ENCODE measurements at regions not wholly inside any gene's neighbourhood (a gene's known extent, or its start where the extent isn't known, plus 50 kb on each side); places are given as distances from the start of the nearest gene placed in this dataset.

DNA sequence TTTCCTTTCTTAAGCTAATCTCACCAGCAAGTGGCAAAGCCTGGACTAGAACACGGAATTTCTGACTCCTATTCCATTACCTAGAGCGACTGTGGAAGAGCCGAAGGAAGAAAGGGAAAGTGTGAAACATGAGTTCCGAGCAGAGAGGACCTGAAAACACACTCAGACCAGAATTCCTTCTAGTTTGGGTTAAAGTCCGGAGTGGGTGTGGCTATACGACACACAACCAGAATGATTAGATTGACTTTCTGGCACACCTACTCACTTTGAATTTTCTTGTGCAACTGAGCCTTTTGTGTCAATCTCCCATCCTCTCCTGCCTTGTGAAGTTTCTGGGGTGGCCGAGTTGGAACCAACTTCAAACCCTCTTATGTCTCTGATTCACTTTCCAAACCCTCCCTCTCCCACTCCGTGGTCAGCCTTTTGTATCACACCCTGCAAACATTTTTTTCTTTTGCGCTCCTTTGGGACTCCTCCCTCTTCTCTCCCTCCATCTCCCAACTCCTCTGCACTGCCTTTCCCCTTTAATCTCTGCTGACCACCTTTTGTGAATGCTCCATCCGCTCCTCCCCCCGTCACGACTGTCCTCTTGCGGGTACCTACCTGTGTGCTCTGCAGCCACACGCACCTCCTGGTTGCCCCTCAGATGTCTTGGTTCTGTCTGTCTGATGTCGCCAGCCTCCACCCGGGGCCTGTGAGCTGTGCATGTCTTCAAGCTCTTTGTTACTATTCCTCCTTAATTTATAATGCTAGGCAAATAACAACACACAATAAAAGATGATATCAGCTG, 86.3 kb upstream of the BLID start:
- ATAC-seq = peak; percentile 40
- no peaks in the 10 kb centered on the region for H3K27me3 ChIP-seq
- H3K4me3 ChIP-seq = peak overlapping the region; percentile 33 to 55
- WGBS, 2 donors (ENCODE audit: low coverage in 1 of 2) = 6 to 8% methylated on average over 10 to 16 of the region's 16 CpGs
- H3K9me3 ChIP-seq = no peaks in the 10 kb centered on the region
- peaks cover 3 to 73% (median 14%) of the 10 kb centered on the region in 3 donors for H3K4me1 ChIP-seq
- no peak for TF ChIP-seq POLR2A (IDR thresholded peaks at IDR 0.05)
- no peak for TF ChIP-seq EP300 (IDR thresholded peaks at IDR 0.05)
- peak; percentile 44 for TF ChIP-seq POLR2AphosphoS5 (IDR thresholded peaks at IDR 0.05)
- peak overlapping the region; percentile 36 to 80 (median 78) for H3K27ac ChIP-seq
- H3K36me3 ChIP-seq = no peaks in the 10 kb centered on the region

DNA sequence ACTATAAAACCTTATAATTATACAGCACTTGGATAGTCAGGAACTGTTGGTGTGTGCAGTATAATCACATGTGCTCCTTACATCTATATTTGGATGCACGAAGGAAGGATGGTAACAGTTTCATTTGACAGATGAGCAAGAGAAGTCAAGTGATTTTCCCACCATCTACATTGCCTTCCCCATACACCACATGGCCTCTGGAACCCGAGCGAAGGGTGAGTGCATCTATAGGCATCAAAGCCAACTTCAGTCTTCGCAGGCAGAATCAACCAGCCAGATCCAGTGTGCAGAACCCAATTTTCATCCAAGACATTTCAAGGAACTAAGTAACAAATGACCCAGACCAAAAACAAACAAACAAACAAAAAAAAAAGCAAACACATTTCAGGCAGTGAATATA, 85.1 kb upstream of the BLID start:
- H3K9me3 ChIP-seq = no peaks in the 10 kb centered on the region
- 59 to 68% methylated on average over 4 of the region's 4 CpGs for WGBS, 2 donors (ENCODE audit: low coverage in 1 of 2)

DNA sequence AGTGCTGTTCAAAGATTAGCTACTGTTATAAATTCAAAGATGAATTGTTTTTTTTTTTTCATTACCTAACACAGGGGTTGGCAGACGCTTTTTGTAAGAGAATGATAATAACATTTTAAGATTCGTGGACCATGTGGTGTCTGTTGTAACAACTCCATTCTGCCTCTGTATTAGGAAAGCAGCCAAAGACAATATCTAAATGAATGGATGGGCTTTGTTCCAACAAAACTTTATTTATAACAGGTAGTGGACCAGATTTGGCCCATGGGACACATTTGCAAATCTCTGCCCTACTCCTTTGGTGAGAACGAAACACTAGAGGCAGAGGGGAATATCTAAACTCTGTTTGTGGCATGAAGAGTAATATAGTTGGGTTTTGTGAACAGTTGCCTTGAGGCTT, 83.6 kb upstream of the BLID start:
- TF ChIP-seq, protein P1, sequence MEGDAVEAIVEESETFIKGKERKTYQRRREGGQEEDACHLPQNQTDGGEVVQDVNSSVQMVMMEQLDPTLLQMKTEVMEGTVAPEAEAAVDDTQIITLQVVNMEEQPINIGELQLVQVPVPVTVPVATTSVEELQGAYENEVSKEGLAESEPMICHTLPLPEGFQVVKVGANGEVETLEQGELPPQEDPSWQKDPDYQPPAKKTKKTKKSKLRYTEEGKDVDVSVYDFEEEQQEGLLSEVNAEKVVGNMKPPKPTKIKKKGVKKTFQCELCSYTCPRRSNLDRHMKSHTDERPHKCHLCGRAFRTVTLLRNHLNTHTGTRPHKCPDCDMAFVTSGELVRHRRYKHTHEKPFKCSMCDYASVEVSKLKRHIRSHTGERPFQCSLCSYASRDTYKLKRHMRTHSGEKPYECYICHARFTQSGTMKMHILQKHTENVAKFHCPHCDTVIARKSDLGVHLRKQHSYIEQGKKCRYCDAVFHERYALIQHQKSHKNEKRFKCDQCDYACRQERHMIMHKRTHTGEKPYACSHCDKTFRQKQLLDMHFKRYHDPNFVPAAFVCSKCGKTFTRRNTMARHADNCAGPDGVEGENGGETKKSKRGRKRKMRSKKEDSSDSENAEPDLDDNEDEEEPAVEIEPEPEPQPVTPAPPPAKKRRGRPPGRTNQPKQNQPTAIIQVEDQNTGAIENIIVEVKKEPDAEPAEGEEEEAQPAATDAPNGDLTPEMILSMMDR (IDR thresholded peaks at IDR 0.05) = no peak
- TF ChIP-seq EP300 (IDR thresholded peaks at IDR 0.05) = no peak
- ATAC-seq = no peak
- H3K9me3 ChIP-seq = no peaks in the 10 kb centered on the region
- H3K36me3 ChIP-seq = no peaks in the 10 kb centered on the region
- no peak overlapping the region for H3K4me3 ChIP-seq
- 30 to 33% methylated on average over 3 of the region's 3 CpGs for WGBS, 2 donors (ENCODE audit: low coverage in 1 of 2)
- no peaks in the 10 kb centered on the region for H3K27me3 ChIP-seq
- peak overlapping the region in 1 of 4 donors; percentile 19 for H3K27ac ChIP-seq
- peaks cover 0 to 85% (median 12%) of the 10 kb centered on the region in 3 donors for H3K4me1 ChIP-seq

More for the DNA sequence above, 85.1 kb upstream of the BLID start:
- H3K4me3 ChIP-seq = peak overlapping the region; percentile 33 to 55
- peak overlapping the region in 3 of 4 donors; percentile 29 to 61 (median 46) for H3K27ac ChIP-seq
- TF ChIP-seq EP300 (IDR thresholded peaks at IDR 0.05) (no peak), POLR2A (IDR thresholded peaks at IDR 0.05) (no peak), POLR2AphosphoS5 (IDR thresholded peaks at IDR 0.05) (no peak)
- TF ChIP-seq, protein P1 (IDR thresholded peaks at IDR 0.05) = no peak
- no peaks in the 10 kb centered on the region for H3K36me3 ChIP-seq
- no peaks in the 10 kb centered on the region for H3K27me3 ChIP-seq
- H3K4me1 ChIP-seq = peaks cover 0 to 77% (median 12%) of the 10 kb centered on the region in 3 donors
- no peak for ATAC-seq

DNA sequence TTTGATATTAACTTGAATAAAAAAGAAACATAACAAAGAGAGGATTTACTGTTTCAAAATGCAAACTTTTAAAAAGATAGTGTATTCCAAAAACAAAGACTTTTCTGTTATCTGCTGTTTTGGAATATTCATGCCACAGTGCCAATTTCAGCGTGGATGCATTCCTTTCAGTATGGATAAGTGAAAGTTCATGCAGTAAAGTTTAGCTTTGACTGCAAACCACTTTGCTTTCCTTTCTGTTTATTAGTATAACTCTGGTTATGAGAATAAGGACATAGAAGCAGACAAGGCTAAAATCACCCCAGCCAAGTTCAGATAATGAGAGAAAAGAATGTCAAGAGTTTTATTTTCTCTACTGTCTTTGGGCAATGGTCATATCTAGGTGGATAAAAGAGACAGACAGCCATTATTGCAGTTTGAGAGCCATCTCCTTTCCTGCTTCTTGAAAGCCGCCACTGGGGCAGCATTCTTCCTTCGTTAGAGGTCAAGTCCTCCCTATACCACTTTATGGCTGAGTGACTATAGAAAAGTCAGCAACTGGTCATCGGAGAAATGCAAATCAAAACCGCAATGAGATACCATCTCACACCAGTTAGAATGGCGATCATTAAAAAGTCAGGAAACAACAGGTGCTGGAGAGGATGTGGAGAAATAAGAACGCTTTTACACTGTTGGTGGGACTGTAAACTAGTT, 82.4 kb upstream of the BLID start:
- WGBS, 2 donors (ENCODE audit: low coverage in 1 of 2) = 73 to 86% methylated on average over 3 to 6 of the region's 7 CpGs
- Histone ChIP-seq H3K9me3 (no peaks in the 10 kb centered on the region), H3K4me3 (no peak overlapping the region), H3K27ac (peak overlapping the region; percentile 44 to 81 (median 68)), H3K27me3 (no peaks in the 10 kb centered on the region), H3K4me1 (peaks cover 0 to 88% (median 12%) of the 10 kb centered on the region in 3 donors), H3K36me3 (no peaks in the 10 kb centered on the region)
- no peak for ATAC-seq
- TF ChIP-seq POLR2A (IDR thresholded peaks at IDR 0.05) (no peak), POLR2AphosphoS5 (IDR thresholded peaks at IDR 0.05) (no peak), EP300 (IDR thresholded peaks at IDR 0.05) (no peak)
- TF ChIP-seq, protein P1 (IDR thresholded peaks at IDR 0.05) = no peak

DNA sequence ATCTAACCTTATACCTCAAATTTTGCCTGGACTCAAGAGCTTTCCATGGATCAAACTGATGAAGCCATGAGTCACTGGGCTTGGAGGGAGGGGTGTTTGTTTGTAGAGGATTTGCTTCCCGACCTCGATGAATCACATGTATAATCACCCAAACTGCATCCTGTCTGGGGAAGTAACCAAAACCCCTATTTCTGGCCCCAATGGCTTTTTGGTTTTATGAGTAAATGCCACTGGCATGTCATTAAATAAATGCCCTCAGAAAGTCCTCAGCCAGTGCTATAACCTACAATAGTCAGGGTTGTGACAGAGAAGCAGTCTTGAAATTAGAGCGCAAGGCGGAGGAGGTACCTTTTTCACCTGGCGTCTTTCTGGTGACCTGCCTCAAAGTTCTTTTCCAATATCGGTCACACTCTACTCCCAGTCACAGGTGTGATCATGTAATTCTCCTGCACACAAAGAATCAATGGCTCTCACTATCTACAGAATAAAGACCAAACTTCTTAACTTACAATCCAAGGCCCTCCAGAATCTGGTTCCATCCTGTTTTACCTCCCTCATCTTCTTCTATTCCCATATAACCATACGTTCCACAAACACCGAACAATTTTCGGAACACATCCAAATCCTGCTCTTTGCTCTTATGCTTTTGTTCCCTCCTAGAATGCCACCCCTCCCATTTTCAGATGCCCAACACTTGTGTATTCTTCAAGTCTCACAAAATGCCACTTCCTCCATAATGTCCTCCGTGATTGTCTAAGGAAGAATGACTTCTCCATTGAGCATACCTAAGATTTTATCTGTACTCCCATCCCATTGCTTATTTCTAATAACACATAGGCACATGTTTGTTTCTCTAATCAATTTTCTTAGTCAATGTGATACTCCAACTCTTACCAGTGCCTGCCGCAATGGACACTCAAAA, 81.3 kb upstream of the BLID start:
- peak overlapping the region; percentile 12 to 81 (median 70) for H3K27ac ChIP-seq
- no peaks in the 10 kb centered on the region for H3K36me3 ChIP-seq
- peak; percentile 76 for TF ChIP-seq POLR2AphosphoS5 (IDR thresholded peaks at IDR 0.05)
- no peak for TF ChIP-seq POLR2A (IDR thresholded peaks at IDR 0.05)
- TF ChIP-seq, protein P1 (IDR thresholded peaks at IDR 0.05) = no peak
- TF ChIP-seq EP300 (IDR thresholded peaks at IDR 0.05) = no peak
- WGBS, 2 donors (ENCODE audit: low coverage in 1 of 2) = 72 to 73% methylated on average over 11 of the region's 11 CpGs
- ATAC-seq = peak; percentile 71
- no peaks in the 10 kb centered on the region for H3K27me3 ChIP-seq
- peaks cover 0 to 87% (median 12%) of the 10 kb centered on the region in 3 donors for H3K4me1 ChIP-seq
- H3K4me3 ChIP-seq = no peak overlapping the region
- no peaks in the 10 kb centered on the region for H3K9me3 ChIP-seq
